ENCODE measurements at regions not wholly inside any gene's neighbourhood (a gene's known extent, or its start where the extent isn't known, plus 50 kb on each side); places are given as distances from the start of the nearest gene placed in this dataset.

DNA sequence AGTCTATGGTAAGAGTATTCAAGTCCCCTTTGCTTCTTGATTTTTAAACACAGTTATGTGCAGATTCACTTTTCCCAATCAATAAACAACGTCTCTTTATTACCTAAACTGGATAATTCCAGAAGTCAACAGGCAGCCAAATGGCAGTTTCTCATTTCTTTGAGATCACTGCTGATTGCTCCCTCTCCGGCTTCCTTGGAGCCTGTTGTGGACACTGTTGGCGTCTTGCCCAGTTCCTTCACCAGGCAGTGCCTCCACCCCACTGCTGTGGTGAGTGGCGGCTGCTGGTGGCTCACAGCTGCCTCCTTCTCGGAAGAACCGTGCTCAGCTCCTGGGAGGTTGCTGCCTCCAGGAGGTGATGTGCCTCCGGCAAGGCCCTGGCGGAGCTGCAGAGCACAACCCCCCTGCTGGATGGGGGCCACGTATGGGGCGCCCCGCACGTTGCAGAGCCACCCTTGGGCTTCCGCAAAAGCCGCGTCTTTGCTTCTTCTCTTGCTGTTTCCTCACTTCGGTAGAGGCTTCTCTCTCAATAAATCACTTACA is 105.1 kb upstream of the CNKSR3 start:
- TF ChIP-seq JUND (IDR thresholded peaks at IDR 0.05) (no peak), CTCF (IDR thresholded peaks at IDR 0.05) (no peak), USF1 (IDR thresholded peaks at IDR 0.05; ENCODE audit: borderline replicate concordance, low read depth) (no peak), POLR2AphosphoS5 (IDR thresholded peaks at IDR 0.05; ENCODE audit: low read depth, low read length) (no peak), EZH2phosphoT487 (IDR thresholded peaks at IDR 0.05; ENCODE audit: borderline replicate concordance, low read depth) (no peak), TAF1 (IDR thresholded peaks at IDR 0.05; ENCODE audit: borderline replicate concordance, low read depth, low read length) (no peak), RAD21 (IDR thresholded peaks at IDR 0.05; ENCODE audit: low read length) (peak; percentile 17; the same call in 1 of the 2 replicates), YY1 (IDR thresholded peaks at IDR 0.05; ENCODE audit: low read depth) (no peak), RCOR1 (IDR thresholded peaks at IDR 0.05; ENCODE audit: low read length) (no peak), EP300 (IDR thresholded peaks at IDR 0.05; ENCODE audit: borderline replicate concordance in 1 of 2, low read depth in 1 of 2, low read length in 1 of 2) (no peak; a peak in 1 of 4 replicates), TCF12 (IDR thresholded peaks at IDR 0.05) (no peak; the same call in 1 of the 2 replicates), RXRA (IDR thresholded peaks at IDR 0.05; ENCODE audit: borderline replicate concordance, low read depth) (no peak)
